ENCODE measurements at regions not wholly inside any gene's neighbourhood (a gene's known extent, or its start where the extent isn't known, plus 50 kb on each side); places are given as distances from the start of the nearest gene placed in this dataset.
"Not testable (repeated sequence)": the region's sequence is repeated elsewhere in the genome, so short reads cannot be mapped to it uniquely, and the experiment has no call there.

DNA sequence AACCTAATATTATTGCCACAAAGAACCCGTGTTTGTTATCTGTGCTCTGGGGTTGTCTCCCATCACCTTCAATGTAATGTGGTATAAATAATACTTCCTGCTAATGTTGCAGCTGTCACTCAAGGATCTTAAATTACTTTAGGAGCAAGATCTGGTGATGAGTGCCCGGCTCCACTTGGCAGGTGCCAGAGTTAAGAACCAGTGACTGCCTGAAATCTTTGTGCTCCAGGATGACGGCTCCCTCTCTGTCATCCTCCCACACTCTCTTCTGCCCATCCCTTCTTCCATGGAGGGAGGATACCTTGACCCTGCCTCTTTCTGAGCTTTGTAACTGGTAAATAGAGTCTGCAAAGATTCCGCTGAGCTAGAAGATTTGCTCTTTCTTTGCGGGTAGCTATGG, 100.4 kb upstream of the SEC22B start:
- H3K36me3 ChIP-seq; H3K4me1 ChIP-seq; DNase-seq; intact Hi-C loops (cut with DNase I; ENCODE audit: low total_unique reads); H3K4me3 ChIP-seq; H3K27ac ChIP-seq; H3K9me3 ChIP-seq; H3K27me3 ChIP-seq: not testable (repeated sequence)
- no CpG with 5 or more reads among the region's 5 CpGs for WGBS, 5 donors

DNA sequence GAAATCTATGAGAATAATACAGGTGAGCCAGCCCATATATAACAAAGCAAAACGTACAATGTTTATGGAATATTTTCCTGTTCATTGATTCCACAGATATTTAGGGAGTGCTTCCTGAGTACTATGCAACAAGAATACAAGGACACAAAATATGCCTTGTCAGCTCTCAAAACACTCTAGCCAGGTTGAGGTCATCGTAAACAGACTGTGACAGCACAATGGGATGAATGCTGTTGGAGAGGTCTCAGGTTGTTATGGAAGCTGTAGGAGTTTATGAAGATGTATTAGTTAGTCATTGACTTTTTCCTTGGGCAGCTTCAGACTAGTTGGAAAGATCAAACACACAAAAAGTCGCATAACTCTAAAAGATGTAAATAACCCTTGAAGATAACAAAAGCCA, 98.1 kb upstream of the SEC22B start:
- H3K4me1 ChIP-seq; DNase-seq; H3K9me3 ChIP-seq; intact Hi-C loops (cut with DNase I; ENCODE audit: low total_unique reads); H3K4me3 ChIP-seq; H3K27me3 ChIP-seq; H3K36me3 ChIP-seq; H3K27ac ChIP-seq: not testable (repeated sequence)
- whole genome bisulfite sequencing, 5 donors = no CpG with 5 or more reads among the region's 3 CpGs

DNA sequence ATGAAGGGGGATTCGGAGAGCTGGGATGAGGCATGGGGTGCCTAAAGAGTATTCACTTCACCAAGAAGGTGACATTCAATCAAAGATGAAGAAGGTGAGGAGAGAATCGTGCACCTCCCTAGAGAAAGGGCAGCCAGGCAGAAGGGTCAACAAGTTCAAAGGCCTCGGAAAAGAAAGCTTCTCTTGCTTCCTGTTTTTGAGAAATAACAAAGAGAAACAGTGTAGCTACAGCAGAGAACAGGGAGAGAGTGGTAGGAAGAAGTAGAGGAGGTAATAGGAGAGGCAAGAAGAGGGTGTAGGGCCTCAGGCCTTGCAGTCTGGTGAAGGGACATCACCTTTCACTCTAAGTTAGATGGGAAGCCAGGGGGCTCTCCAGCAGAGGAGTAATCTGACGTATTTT, 97.0 kb upstream of the SEC22B start:
- intact Hi-C loops (cut with DNase I; ENCODE audit: low total_unique reads); DNase-seq; H3K4me1 ChIP-seq; H3K27me3 ChIP-seq; H3K27ac ChIP-seq; H3K9me3 ChIP-seq; H3K4me3 ChIP-seq; H3K36me3 ChIP-seq: not testable (repeated sequence)
- 40 to 83% (median 72%) methylated on average over 1 to 2 of the region's 4 CpGs for WGBS, 5 donors

DNA sequence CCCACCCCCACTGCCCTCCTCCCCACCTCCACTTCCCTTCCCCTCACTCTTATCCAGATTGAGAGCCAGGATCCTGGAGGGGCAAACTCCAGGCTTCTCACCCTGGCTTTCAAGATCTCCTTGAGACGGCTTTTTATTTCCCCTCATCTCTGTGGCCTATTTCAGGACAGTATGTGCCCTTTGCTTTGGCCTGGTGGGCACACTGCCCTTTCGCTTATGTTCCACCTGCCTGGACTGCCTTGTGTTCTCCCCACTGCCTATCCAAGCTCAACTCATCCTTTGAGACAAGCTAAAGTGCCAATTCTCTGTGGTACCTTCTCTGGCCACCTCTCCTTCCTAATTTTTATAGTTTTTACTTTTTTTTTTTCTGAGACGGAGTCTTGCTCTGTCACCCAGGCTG, 95.9 kb upstream of the SEC22B start:
- intact Hi-C loops (cut with DNase I; ENCODE audit: low total_unique reads); H3K4me3 ChIP-seq; H3K4me1 ChIP-seq; H3K36me3 ChIP-seq; H3K27me3 ChIP-seq; DNase-seq; H3K9me3 ChIP-seq; H3K27ac ChIP-seq: not testable (repeated sequence)
- WGBS, 5 donors = no CpG with 5 or more reads among the region's 3 CpGs

DNA sequence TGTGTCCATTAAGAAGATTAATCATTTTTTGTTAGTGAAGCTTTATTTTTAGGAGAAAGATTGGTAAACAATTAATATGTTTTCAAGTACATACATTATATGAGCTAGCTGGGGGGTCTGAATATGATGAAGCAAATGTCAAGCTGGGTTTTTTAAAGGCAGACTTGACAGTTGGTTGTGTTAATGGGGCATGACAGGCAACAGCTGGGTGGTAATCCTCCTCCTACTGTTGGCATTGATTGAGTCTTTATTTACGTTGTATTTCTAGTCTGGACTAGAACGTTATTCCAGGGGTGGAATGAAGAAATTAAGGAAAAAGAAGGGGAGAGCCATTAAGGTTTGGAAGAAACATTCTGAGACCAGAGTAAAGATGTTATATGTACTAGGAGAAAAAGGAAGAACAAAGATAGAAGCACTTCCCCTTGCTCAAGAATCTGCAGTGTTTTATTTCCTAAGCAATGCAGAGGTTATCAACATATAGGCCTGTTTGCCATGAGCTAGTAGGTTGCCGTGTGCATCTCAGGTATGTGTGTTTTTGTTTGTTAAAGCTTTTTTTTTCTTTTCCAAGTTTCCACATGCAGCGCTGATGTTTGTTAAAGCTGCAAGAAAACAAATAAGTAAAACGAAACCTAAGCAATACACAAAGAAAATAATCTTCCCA, 95.4 kb upstream of the SEC22B start:
- H3K9me3 ChIP-seq; H3K4me3 ChIP-seq; H3K36me3 ChIP-seq; intact Hi-C loops (cut with DNase I; ENCODE audit: low total_unique reads); H3K27me3 ChIP-seq; H3K4me1 ChIP-seq; DNase-seq; H3K27ac ChIP-seq: not testable (repeated sequence)
- WGBS, 5 donors = no CpG with 5 or more reads among the region's 5 CpGs

DNA sequence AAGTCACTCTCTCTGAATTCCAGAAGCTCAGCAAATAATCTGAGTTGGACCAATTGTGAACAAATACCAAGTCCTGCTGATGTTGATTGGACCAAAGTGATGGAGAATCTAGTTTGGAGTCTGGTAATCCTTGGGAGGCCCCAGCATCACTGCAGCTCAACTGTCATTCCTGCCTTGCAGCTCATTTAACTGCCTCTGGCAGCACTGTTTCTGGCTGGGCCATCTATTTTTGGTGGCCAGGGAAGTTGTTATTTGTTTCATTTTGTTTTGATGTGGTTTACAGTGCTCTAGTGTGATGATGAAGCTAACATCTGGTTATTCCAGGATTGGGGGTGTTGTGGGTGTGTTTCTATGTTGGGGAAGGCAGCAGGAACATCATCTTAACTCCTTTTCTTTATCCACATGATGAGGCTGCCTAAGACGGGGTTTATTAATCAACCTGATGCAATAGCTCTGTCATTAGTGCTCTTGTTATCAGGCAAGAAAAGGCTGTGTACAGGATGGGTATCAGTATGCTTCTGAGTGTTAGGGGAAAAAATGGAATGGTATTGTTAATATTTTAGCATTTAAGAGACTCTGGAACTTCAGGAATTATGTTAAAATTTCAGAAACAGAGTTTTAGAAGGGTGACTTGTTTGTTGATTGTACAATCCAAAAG, 91.7 kb upstream of the SEC22B start:
- no CpG with 5 or more reads among the region's 1 CpG for WGBS, 5 donors
- intact Hi-C loops (cut with DNase I; ENCODE audit: low total_unique reads); H3K27me3 ChIP-seq; DNase-seq; H3K9me3 ChIP-seq; H3K4me3 ChIP-seq; H3K27ac ChIP-seq; H3K36me3 ChIP-seq; H3K4me1 ChIP-seq: not testable (repeated sequence)

DNA sequence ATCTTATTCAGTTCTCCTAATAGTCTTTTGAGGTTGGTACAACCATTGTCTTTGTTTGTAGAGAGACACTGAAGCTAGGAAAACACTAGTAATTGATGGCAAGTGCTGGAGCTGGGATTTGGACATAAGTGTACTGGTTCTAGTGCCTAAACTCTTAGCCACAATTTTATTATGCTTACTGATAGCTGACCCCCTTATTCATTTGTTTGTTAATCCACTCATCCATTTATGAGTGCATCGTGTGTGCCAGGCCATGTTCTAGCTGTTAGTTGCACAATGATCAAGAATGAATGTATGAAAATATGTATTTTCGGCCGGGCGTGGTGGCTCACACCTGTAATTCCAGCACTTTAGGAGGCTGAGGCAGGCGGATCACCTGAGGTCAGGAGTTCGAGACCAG, 88.2 kb upstream of the SEC22B start:
- DNase-seq; H3K27ac ChIP-seq; intact Hi-C loops (cut with DNase I; ENCODE audit: low total_unique reads); H3K4me3 ChIP-seq; H3K27me3 ChIP-seq; H3K4me1 ChIP-seq; H3K36me3 ChIP-seq; H3K9me3 ChIP-seq: not testable (repeated sequence)
- 90 to 100% (median 98%) methylated on average over 2 to 4 of the region's 6 CpGs; no CpG with 5 or more reads in 1 of the 5 donors for WGBS, 5 donors

DNA sequence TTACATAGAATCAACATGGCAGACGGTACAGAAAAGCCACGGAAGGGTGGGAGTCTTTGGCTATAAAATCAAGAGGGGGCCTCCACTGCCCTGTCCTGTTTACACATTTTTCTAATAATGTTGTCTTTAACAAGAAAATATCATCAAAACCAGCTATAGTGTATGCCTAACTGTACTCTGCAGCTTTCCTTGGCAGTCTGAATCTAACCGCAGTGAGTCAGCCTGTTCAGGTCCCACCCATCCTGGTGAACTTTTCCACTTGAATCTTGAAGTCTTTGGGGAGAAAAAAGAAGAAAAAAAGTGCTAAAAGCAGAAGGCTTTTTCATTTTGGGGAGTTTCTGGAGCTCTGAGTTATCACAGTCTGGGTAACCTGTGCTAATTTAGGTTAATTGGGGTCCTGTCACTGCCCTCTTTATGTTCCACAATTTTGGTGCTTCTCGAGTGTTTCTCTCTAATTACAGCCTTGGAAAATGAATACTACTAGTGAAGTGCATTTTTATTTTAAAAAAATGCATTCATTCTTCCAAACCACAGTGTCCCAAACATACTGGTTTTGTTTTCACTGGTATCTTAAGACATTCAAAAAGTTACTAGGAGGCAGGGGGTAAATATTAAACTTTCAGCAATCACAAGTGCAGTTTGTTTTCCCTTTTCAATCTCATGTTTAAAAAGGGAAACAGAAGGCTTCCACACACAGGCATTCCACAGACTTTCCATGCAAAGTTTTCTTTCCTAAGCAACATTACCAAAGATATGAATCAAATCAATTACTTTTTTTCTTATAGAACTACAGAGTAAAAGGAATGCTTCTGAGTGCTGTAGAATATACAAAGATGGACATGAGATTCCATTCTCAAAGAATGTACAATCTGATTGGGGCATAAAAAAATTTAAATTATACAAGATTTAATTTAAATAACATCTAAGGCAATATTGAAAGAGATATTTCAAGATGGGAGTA, 86.8 kb upstream of the SEC22B start:
- H3K4me3 ChIP-seq; H3K9me3 ChIP-seq; intact Hi-C loops (cut with DNase I; ENCODE audit: low total_unique reads); H3K27me3 ChIP-seq; H3K36me3 ChIP-seq; H3K4me1 ChIP-seq; DNase-seq; H3K27ac ChIP-seq: not testable (repeated sequence)
- no CpG with 5 or more reads among the region's 4 CpGs for WGBS, 5 donors

DNA sequence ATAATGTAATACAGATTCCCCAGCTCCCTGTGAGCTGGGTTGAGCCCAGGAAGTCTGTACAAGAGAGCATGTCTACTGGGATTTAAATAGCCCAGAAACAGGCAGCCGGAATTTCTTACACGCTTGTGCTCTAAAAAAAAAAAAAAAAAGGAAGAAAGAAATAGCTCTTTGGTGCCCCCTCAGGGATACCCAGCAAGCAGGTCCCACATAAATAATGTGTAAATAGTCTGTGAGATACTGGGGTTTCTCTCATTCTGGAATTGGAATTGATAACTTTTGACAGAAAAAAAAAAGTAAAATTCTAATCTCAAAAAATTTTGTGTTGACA, 81.4 kb upstream of the SEC22B start:
- H3K4me3 ChIP-seq; H3K4me1 ChIP-seq; H3K9me3 ChIP-seq; H3K36me3 ChIP-seq; H3K27ac ChIP-seq; intact Hi-C loops (cut with DNase I; ENCODE audit: low total_unique reads); DNase-seq; H3K27me3 ChIP-seq: not testable (repeated sequence)
- 11 to 21% (median 20%) methylated on average over 2 of the region's 2 CpGs; no CpG with 5 or more reads in 2 of the 5 donors for WGBS, 5 donors

DNA sequence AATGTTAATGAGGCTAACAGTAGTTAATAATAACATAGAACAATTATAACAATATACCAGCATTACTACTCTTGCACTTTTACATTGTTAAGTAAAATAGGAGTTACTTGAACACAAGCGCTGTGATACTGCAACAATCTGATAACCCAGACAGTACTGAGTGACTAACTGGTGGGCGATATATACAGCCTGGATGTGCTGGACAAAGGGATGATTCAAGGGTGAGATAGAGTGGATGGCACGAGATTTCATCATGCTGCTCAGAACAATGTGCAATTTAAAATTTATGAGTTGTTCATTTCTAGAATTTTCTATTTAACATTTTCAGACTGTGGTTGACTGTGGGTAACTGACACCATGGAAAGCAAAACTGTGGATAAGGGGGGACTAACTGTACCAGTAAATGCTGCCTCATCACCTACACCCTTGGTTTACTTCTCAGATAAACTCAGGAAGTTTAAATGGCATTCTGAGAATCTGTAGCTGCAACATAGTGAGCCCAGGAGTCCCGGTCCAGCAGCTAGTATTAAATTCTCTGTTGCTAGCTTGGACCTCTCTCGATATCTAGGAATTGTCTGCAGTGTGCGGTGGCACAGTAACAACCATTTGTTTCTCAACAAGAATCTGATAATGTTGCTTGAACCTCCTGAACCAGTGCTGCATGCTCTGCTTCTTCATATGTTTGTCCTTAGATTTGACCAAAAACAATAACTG, 80.9 kb upstream of the SEC22B start:
- H3K27ac ChIP-seq; H3K4me1 ChIP-seq; H3K4me3 ChIP-seq; H3K36me3 ChIP-seq; intact Hi-C loops (cut with DNase I; ENCODE audit: low total_unique reads); H3K27me3 ChIP-seq; DNase-seq; H3K9me3 ChIP-seq: not testable (repeated sequence)
- WGBS, 5 donors = no CpG with 5 or more reads among the region's 6 CpGs

DNA sequence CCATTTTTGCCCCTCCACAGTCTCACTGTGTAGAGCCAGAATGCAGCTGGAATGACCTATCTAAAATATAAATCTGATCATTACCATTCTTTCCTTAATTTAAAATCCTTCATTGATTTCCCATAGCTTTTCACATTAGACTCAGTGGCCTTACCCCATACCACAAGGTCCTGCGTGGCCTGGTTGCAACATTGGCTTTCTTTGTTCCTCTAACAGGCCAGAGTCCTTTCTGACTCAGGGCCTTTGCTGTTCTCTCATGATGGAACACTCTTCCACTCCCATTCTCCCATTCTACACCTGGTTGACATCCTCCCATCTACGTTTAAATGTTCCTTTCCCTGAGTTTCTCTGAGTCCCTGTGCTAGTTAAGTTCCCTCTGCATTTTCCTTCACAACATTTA, 74.4 kb upstream of the SEC22B start:
- H3K4me1 ChIP-seq; H3K36me3 ChIP-seq; H3K9me3 ChIP-seq; intact Hi-C loops (cut with DNase I; ENCODE audit: low total_unique reads); DNase-seq; H3K27me3 ChIP-seq; H3K27ac ChIP-seq; H3K4me3 ChIP-seq: not testable (repeated sequence)
- WGBS, 5 donors = no CpG with 5 or more reads among the region's 2 CpGs

All from stomach (tissue), 8 donors.